Left hindlimb (tissue), 1 donor: ENCODE measurements at regions not wholly inside any gene's neighbourhood (a gene's known extent, or its start where the extent isn't known, plus 50 kb on each side); places are given as distances from the start of the nearest gene placed in this dataset.
"Not testable (repeated sequence)": the region's sequence is repeated elsewhere in the genome, so short reads cannot be mapped to it uniquely, and the experiment has no call there.

Experiments used
- DNase-seq: peaks from one replicate; pipeline ENCODE4 v3.0.0-alpha.2; 2018

DNA sequence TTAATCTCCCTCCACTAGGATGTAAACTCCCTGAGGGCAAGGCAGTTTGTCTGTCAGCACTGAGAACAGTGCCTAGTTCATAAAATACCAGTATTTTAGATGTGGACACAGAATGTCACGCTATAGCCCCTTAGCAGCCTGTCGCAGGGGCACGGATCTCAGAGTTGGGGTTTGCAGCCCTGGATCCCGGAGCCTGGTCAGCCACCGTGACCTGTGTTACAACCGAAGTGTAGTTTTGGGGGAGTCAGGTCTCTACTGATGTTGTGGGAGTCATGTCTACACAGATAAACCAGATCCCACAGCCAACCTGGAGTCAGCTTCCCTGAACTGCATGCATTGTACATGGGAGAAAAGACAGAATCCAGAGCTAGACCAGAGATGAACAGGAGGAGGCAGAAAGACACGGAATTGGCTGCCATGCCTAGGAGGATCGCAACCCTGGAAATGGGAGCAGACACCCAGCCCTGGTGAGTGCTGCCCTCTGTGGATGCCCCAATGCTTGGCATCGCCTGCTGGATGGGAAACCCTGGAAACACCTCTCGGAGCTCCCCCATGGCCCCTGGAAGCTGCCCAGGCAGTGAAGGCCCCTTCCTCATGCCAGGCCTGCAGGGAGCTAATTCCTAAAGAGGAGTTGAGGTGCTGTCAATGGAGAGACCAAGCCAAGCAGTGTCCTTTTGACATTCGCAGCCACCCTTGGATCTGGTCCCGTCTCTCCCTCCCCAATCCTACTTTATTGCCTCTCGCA is 851.3 kb downstream of the TBC1D22A start:
- DNase-seq = no peak

- DNase-seq = not testable (repeated sequence)
Measured at GRCh38 chr22:47613181-47613580, 850.7 kb downstream of the TBC1D22A start.

DNA sequence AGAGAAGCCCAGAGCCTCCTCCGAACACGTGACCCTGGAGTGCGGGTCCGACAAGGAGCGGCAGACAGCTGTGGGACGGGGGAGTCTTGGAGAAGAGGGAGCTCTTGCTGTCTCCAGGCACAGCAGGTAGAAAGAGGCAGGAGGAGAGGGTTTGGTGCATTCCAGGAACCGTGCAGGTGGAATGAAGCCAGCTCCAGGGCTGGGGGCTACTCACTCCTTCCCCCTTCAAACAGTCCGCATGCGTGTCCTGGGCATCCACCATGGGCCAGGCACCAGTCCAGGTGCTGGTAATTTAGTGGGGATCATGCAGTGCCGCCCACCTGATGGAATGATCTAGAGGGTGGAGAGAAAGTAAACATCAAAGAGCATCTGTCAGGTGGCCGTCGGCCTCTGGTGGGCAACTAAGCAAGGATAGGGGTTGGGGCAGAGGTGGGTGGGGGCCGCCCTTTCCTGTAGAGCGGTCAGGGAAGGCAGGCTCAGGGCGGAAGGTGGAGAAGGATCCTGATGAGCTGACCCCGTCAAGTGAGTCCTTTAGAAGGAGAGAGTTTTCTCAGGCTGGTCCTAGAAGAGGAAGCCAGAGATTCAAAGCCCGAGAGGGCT is 850.0 kb downstream of the TBC1D22A start:
- DNase-seq = no peak

- DNase-seq = no peak
Measured at GRCh38 chr22:47610764-47611163, 848.3 kb downstream of the TBC1D22A start.

DNA sequence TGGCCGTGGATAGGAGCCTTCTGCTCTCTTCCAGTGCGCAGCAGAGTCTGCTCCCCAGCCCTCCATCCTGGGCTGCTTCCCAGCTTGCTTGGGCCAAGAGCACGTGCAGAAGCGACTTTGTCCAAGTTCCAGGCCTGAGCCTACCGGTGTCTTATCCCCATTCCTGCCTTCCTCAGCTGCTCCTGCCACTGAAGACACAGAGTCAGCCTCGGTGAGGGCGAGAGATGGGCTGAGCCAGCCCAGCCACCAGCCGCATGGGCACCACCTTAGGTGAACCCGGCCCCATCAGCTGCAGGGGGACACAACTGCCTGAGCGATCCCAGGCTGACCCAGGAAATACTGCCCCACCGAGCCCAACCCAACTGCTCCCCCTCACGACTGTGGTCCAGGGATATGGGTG is 847.8 kb downstream of the TBC1D22A start:
- DNase-seq = no peak

DNA sequence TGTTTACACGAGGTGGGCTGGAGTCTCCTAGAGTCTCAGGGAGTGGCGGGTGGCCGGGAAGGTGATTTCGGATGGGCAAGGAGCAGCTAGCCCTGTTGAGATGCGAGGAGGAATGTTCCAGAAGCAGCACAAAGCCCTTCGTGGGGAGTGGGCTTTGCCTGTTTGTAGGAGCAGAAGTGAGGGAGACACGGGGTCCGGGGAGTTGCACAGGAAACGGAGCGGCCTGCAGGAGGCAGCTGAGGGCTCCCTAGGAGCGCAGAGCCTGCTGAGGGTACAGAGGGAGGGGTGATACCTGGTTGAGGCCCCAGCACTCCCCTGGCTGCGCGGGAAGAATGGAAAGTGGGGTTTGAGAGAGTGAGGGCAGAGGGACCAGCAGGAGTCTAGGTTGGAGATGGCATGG is 847.2 kb downstream of the TBC1D22A start:
- no peak for DNase-seq

DNA sequence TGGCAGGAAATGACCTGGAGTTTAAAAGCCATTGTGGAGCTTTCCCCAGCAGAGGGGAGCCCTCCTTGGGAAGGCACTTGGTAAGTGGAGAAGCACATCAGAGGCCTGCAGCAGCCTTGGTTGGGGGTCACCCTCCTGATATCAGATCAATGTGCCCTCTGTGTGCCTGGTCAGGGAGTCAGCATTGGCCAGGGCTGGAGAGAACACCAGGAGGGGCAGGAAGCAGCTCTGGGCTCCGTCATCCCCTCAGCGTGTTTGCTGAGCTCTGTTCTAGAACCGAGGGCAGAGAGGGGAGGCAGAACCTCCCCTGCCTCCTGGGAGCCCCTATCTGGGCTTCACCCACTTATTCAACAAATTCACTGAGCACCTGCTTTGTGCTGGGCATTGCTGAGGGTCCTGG is 846.0 kb downstream of the TBC1D22A start:
- no peak for DNase-seq

GRCh38 chr22:47607486-47607885 is 845.0 kb downstream of the TBC1D22A start:
- DNase-seq = no peak

- no peak for DNase-seq
Measured at GRCh38 chr22:47606426-47606825, 844.0 kb downstream of the TBC1D22A start.

DNA sequence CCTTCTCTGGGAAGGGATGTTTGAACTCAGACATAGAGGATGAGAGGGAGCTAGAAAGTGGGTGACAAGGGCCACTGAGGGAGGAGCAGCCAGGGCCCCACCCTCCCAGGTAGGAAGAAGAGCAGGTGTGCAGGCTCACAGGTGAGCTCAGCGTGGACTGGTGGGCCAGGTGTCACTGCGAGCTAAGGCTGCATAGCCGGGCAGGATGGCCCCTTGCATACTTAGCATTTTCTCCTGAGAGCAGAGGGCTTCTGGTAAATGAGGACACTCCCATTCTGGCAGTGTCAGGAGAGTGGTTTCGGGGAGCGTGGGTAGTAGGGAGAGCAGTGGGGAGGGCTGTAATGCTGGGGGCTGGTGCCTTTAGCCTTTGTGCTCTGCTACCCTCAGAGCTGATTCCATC is 843.4 kb downstream of the TBC1D22A start:
- no peak for DNase-seq

DNA sequence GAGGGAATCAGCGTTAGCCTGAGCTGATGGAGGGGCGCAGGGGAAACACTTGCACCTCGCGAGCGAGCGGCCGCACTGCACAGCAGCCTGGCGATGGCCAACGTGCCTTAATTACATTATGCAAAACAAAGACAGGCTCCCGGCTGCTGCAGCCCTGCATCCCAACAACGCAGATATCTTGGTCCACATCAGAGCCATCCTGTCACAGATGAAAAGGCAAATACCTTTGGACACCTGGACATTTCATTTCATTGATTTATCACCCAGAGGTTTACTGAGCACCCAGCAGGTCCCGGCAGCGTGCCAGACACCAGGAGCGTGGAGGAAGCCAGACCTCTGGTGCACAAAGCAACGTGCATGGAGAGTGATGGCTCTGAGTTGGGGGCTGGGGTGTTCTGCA is 843.0 kb downstream of the TBC1D22A start:
- DNase-seq = no peak

DNA sequence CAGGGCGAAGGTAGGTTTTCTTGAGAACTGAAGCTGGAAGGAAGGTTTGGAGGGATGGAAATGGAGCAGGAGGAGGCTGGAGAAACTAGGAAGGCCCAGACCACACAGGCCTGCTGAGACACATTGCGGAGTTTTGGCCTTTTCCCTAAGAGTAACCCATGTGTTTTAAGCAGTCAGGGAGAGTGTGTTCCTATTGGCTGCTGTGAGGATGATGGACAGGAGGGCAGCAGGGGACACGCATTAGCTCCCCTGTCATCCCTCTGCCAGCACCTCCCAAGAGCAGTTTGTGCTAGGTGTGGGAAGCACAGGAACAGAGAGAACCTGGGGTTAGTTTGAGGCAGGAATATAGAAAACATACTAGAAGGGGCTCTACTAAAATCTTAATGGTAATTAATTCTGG is 842.1 kb downstream of the TBC1D22A start:
- DNase-seq = no peak

DNA sequence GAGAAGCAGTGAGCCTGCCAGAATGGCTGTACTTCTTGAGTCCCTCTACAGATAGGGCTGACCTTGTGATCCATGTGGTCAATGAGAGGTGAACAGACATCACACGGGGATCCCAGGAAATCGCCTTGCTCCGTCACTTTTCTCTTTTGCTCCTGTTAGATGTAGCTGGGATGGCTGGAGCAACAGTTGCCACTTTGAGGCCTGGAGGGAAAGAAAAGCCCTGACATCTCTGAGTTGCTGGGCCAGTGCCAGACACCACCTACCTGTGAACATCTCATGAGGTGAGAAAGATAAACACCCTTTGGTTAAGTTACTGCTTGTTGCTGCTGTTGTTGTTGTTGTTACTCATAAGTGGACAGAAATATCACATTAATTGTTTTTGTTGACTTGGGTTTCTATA is 840.3 kb downstream of the TBC1D22A start:
- no peak for DNase-seq

DNA sequence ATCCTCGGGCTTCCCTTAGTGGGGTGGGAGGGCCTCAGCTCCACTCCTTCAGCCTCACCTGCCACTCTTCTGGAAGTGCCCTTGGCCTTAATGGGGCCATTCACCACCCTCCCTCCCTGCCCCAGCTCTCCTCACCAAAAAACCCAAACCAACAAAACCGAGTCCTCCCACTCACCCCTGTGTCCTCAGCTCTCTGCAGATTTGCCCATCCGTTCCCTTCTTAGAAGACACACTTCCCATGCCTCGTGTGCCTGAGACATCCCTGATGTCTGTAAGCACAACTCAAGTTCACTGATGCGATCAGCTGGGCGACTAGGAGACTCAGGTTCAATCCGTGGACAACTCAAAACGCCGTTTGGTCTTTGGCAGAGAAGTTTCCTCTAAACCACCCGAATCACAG is 839.2 kb downstream of the TBC1D22A start:
- no peak for DNase-seq

- no peak for DNase-seq
Measured at GRCh38 chr22:47600791-47601625, 838.6 kb downstream of the TBC1D22A start.

DNA sequence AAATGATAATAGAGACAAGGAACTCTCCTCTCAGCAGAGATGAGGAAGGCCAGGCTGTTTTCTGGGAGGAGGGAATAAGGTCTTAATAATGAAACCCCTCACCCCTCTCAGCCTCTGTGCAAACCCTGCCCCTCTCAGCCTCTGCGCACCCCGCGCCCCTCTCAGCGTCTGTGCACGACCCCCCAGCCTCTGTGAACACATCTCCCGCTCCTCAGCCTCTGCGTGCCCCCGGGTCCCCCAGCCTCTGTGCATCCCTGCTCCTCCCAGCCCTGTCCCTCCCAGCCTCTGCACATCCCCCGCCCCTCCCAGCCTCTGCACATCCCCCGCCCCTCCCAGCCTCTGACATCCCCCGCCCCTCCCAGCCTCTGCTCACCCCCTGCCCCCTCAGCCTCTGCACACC is 837.8 kb downstream of the TBC1D22A start:
- no peak for DNase-seq

DNA sequence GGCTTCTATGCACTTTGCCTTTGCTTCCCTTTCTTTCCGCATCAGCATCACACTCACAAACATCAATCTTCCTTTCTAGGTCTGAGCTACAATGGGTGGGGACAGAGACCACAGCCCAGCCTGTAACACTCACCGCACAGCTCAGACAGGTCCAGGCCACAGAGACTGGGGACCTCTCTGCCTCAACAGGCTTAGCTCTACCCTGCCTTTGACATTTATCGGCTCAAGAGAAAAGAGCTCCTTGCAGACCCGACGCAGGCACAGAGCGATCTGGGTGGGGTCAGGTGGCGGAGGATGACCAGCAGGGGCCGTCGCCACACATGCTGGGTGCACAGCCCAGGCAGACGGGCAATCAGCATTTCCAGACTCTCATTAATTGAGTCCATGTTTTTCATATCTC is 837.3 kb downstream of the TBC1D22A start:
- no peak for DNase-seq

GRCh38 chr22:47598864-47599263 is 836.4 kb downstream of the TBC1D22A start:
- DNase-seq = no peak

DNA sequence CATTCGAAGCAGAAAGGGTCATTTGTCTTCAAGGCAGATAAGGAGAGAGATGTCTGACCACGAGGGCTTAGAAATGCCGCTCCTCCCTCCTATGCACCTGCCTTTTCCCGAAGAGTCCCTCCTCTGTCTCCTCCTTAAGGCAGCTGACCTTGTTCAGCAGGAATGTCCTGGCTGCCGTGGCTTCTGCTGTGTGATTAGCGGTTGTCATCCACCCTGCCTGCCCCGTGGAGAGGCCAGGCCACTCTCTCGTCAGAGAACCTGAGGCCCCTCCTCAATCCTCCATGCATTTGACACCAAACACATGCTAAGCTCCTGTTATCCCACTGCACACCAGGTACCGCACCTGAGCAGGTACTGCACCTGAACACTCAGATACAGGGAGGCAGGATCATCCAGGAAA is 834.6 kb downstream of the TBC1D22A start:
- no peak for DNase-seq

GRCh38 chr22:47596176-47596690 is 833.8 kb downstream of the TBC1D22A start:
- DNase-seq = no peak

DNA sequence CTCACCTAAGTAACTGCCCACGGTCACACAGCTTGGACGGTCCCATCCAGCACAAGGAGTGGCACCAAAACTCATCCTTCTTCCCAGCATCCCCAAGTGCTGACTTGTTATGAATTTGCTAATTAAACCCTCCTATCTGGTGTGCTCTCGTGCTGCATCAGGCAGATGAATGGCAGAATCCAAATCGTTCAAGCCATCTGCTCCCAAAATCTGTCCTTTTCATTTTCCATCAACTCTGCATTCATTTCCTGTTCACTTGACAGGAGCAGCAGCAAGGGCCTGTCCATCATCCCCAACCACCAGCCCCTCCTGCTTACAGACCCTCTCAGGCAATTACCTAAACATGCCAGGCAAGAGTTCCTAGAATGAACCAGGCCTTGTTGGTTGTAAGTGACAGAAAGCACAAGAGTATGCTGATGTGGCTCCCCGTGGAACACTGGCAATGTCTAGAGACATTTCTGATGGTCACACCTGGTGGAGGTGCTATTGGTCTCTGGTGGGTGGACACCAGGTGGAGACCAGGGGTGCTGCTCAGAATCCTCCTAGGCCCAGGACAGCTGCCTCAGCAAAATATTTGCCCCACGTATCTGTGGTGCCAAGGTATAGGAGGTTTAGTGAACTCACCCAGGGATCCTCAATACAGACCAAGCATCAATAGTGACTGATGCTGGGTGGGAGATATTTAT is 832.5 kb downstream of the TBC1D22A start:
- no peak for DNase-seq

- DNase-seq = no peak
Measured at GRCh38 chr22:47593911-47594311, 831.5 kb downstream of the TBC1D22A start.

GRCh38 chr22:47593291-47593690 is 830.8 kb downstream of the TBC1D22A start:
- DNase-seq = no peak
